Sigmoid colon (tissue), 4 donors: ENCODE measurements at regions not wholly inside any gene's neighbourhood (a gene's known extent, or its start where the extent isn't known, plus 50 kb on each side); places are given as distances from the start of the nearest gene placed in this dataset.

Experiments
- POLR2A ChIP-seq, 2 donors: fragments of 450-650 bp; IDR thresholded peaks; one replicate each; pipeline ENCODE4 v1.6.1; 2016; ENCODE audit warnings: antibody characterized with exemption in 2 of 2, mild to moderate bottlenecking in 2 of 2, moderate library complexity in 2 of 2
- POLR2AphosphoS5 ChIP-seq, 4 donors: sonication (generic); formaldehyde crosslinking; IDR thresholded peaks; one replicate each; pipeline ENCODE4 v1.6.1; 2017; ENCODE audit warnings: antibody characterized with exemption in 4 of 4
- TF ChIP-seq, protein P1 (sequence below), 4 experiments: fragments of 450-650 bp in 3 of 4; fragments of 200-600 bp in 1 of 4; IDR thresholded peaks; one replicate each; pipeline ENCODE4 v1.5.1; 2016 to 2019; ENCODE audit warnings: antibody characterized with exemption in 4 of 4, mild to moderate bottlenecking in 3 of 4, moderate library complexity in 2 of 4

DNA sequence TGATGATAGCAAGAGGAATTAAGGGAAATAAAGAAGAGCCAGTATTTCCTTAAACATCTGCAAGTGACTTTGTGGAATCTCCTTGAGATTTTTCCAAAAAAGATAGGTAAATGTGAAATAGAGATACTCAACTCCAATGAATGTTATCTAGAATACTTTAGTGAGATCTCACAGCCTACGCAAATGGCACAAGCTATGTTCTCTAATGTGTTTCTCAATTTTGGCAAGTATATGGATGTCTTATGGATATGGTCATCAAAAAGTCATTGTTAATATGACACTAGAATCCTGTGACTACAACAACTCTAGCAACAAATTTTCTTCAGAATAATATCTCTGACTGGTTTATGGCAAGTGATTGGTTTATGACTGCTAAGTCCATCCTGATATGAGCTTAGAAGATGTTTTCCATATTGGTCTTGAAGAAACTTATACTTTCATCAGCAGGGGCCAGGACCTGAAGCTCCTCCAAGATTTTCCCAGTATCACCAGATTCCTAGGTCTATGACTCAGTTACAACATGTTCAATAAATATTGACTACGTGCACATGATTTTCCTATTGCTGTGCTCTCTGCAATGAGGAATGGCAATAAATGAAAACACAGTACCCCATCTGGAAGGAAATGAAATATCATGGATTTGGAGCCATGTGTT is 170.9 kb upstream of the THBS1 start:
- TF ChIP-seq POLR2AphosphoS5 (IDR thresholded peaks at IDR 0.05), result no peak
- TF ChIP-seq, protein P1, sequence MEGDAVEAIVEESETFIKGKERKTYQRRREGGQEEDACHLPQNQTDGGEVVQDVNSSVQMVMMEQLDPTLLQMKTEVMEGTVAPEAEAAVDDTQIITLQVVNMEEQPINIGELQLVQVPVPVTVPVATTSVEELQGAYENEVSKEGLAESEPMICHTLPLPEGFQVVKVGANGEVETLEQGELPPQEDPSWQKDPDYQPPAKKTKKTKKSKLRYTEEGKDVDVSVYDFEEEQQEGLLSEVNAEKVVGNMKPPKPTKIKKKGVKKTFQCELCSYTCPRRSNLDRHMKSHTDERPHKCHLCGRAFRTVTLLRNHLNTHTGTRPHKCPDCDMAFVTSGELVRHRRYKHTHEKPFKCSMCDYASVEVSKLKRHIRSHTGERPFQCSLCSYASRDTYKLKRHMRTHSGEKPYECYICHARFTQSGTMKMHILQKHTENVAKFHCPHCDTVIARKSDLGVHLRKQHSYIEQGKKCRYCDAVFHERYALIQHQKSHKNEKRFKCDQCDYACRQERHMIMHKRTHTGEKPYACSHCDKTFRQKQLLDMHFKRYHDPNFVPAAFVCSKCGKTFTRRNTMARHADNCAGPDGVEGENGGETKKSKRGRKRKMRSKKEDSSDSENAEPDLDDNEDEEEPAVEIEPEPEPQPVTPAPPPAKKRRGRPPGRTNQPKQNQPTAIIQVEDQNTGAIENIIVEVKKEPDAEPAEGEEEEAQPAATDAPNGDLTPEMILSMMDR (IDR thresholded peaks at IDR 0.05), result no peak
- no peak for TF ChIP-seq POLR2A (IDR thresholded peaks at IDR 0.05)
